Natural killer cell (primary cell): ENCODE measurements at regions not wholly inside any gene's neighbourhood (a gene's known extent, or its start where the extent isn't known, plus 50 kb on each side); places are given as distances from the start of the nearest gene placed in this dataset.

Source experiments
- ATAC-seq, 3 donors: fragments of 150-1000 bp in 2 of 3; fragments of 200-7000 bp in 1 of 3; cut with Tn5 transposase; 1 replicate in 1 of 3; 2 replicates in 2 of 3; pipeline ENCODE4 v1.10.0; 2021; ENCODE audit warnings: mild to moderate bottlenecking in 2 of 3, moderate library complexity in 2 of 3
- DNase-seq, 2 donors: peaks; one replicate each; pipeline versions ENCODE4 v3.0.0 to v3.0.0-alpha.2; 2013 to 2021; ENCODE audit warnings: mixed read lengths in 1 of 2
- H3K27ac ChIP-seq: one replicate; pipeline ENCODE4 v1.5.1; 2013; ENCODE audit warnings: mild to moderate bottlenecking, low read length
- H3K27me3 ChIP-seq: one replicate; pipeline ENCODE4 v1.6.1; 2013; ENCODE audit warnings: low read length; ENCODE audit not compliant: control insufficient read depth, insufficient read depth
- H3K36me3 ChIP-seq: one replicate; pipeline ENCODE4 v1.6.1; 2013; ENCODE audit warnings: low read length; ENCODE audit not compliant: control insufficient read depth, insufficient read depth
- H3K4me1 ChIP-seq: one replicate; pipeline ENCODE4 v1.6.1; 2013; ENCODE audit warnings: low read length; ENCODE audit not compliant: control insufficient read depth, insufficient read depth
- H3K4me3 ChIP-seq: one replicate; pipeline ENCODE4 v1.5.1; 2013; ENCODE audit warnings: low read length
- H3K9me3 ChIP-seq: one replicate; pipeline ENCODE4 v1.6.1; 2013; ENCODE audit warnings: low read length; ENCODE audit not compliant: control insufficient read depth, insufficient read depth
- H3K27ac Mint-ChIP-seq, 2 donors: one replicate each; pipeline ENCODE4 v1.8.0; 2022; ENCODE audit warnings: mild to moderate bottlenecking in 2 of 2, mixed read lengths in 2 of 2, moderate library complexity in 1 of 2
- H3K27me3 Mint-ChIP-seq, 2 donors: one replicate each; pipeline ENCODE4 v1.8.0; 2022; ENCODE audit warnings: low read depth in 2 of 2, mixed read lengths in 2 of 2
- H3K36me3 Mint-ChIP-seq: one replicate; pipeline ENCODE4 v1.8.0; 2022; ENCODE audit warnings: mixed read lengths
- H3K4me1 Mint-ChIP-seq, 2 donors: one replicate each; pipeline ENCODE4 v1.8.0; 2022; ENCODE audit warnings: mixed read lengths in 2 of 2
- H3K4me3 Mint-ChIP-seq: one replicate; pipeline ENCODE4 v1.8.0; 2022; ENCODE audit warnings: mild to moderate bottlenecking, moderate library complexity, mixed read lengths
- H3K9me3 Mint-ChIP-seq, 2 donors: one replicate each; pipeline ENCODE4 v1.8.0; 2022; ENCODE audit warnings: mixed read lengths in 2 of 2
- WGBS: methylation state at CpG from one replicate; pipeline ENCODE4 v1.1.7; 2013; ENCODE audit warnings: missing lambda C conversion rate; ENCODE audit not compliant: insufficient coverage; 5-methylcytosine and 5-hydroxymethylcytosine counted together
- intact Hi-C: fragments of 100-400 bp; cut with micrococcal nuclease; formaldehyde crosslinking; loops from one replicate; pipeline ENCODE4 v1.14.2; 2022
- TF ChIP-seq, protein P1 (sequence below): fragments of 200-600 bp; IDR thresholded peaks from one replicate; pipeline ENCODE4 v1.8.0; 2022; ENCODE audit warnings: antibody characterized with exemption

DNA sequence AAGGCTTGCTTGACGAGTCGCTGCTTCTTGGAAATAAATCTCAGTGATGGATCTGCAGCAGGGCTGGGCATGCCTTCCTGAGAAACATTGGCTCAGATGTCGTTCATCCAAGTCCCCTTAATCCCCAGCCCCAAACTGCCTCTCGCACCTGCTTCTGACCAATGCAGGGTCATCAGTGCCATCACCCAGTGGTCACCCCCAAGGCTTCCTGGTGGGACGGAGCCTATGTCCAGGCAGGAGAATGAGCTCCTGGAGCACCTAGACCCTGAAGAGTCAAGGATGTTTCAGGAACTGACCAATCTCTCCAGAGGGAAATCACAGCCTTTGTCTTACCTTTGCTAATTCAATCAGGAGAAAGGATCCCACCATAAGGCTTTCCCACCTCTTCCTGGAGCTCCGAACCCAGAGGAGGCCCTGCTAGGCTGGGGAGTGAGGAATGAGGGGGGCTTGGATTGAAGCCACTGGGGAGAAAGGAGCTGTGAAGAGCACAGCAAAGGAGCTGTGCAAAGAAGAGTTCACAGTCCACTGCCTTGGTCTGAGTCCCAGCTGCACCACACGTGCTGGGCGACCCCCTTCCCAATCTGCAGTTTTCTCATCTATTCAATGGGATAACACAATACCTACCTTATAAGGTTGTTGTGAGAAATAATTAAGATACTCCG lies 416.1 kb downstream of the NPHP4 start:
- Histone ChIP-seq H3K27ac (no peak overlapping the region), H3K9me3 (no peaks in the 10 kb centered on the region), H3K27me3 (no peaks in the 10 kb centered on the region), H3K36me3 (no peaks in the 10 kb centered on the region), H3K4me3 (no peak overlapping the region), H3K4me1 (no peaks in the 10 kb centered on the region)
- H3K27ac Mint-ChIP-seq, result no peak overlapping the region
- DNase-seq (no peak), ATAC-seq (no peak)
- peaks cover 9% of the 10 kb centered on the region in 2 donors for H3K27me3 Mint-ChIP-seq
- H3K9me3 Mint-ChIP-seq, result no peaks in the 10 kb centered on the region
- H3K36me3 Mint-ChIP-seq, result no peaks in the 10 kb centered on the region
- 86% methylated on average over 6 of the region's 9 CpGs for WGBS
- no peaks in the 10 kb centered on the region for H3K4me1 Mint-ChIP-seq
- intact Hi-C loops, result no loop called here
- TF ChIP-seq, protein P1, sequence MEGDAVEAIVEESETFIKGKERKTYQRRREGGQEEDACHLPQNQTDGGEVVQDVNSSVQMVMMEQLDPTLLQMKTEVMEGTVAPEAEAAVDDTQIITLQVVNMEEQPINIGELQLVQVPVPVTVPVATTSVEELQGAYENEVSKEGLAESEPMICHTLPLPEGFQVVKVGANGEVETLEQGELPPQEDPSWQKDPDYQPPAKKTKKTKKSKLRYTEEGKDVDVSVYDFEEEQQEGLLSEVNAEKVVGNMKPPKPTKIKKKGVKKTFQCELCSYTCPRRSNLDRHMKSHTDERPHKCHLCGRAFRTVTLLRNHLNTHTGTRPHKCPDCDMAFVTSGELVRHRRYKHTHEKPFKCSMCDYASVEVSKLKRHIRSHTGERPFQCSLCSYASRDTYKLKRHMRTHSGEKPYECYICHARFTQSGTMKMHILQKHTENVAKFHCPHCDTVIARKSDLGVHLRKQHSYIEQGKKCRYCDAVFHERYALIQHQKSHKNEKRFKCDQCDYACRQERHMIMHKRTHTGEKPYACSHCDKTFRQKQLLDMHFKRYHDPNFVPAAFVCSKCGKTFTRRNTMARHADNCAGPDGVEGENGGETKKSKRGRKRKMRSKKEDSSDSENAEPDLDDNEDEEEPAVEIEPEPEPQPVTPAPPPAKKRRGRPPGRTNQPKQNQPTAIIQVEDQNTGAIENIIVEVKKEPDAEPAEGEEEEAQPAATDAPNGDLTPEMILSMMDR, result no peak
- no peak overlapping the region for H3K4me3 Mint-ChIP-seq

DNA sequence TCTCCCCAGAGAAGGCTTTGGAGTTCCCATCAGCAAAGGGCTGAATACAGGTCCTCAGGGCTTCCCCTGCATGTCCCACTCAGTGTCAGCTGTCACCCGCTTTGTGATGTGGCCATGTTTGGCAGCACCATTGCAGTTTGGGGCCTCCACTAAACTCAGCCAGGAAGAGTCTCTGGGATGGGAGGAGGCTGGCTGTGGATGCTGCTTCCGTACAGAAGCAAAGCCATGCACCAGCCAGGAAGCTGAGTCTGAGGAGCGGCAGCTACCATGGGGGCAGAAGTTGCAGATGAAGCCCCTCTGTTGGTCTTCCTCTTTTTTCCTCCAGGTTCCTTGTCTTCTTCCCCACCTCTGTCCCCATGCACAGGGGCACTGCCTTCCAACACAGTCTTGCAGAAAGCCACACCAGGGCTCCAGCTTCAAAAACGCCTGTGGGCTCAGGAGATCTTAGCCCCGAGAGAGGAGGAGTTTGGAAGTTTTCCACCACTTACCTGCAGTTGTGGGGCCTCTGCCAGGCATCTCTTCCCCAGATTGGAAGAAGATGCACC lies 416.8 kb downstream of the NPHP4 start:
- Histone ChIP-seq H3K36me3 (no peaks in the 10 kb centered on the region), H3K4me1 (no peaks in the 10 kb centered on the region), H3K27ac (no peak overlapping the region), H3K9me3 (no peaks in the 10 kb centered on the region), H3K27me3 (no peaks in the 10 kb centered on the region), H3K4me3 (no peak overlapping the region)
- no peak for DNase-seq
- 80% methylated on average over 5 of the region's 5 CpGs for WGBS
- Mint-ChIP-seq H3K27ac (no peak overlapping the region), H3K4me1 (no peaks in the 10 kb centered on the region), H3K4me3 (no peak overlapping the region), H3K36me3 (no peaks in the 10 kb centered on the region), H3K9me3 (no peaks in the 10 kb centered on the region), H3K27me3 (peaks cover 3 to 11% of the 10 kb centered on the region in 2 donors)
- TF ChIP-seq, protein P1, result no peak
- intact Hi-C loops, result no loop called here
- ATAC-seq, result no peak

DNA sequence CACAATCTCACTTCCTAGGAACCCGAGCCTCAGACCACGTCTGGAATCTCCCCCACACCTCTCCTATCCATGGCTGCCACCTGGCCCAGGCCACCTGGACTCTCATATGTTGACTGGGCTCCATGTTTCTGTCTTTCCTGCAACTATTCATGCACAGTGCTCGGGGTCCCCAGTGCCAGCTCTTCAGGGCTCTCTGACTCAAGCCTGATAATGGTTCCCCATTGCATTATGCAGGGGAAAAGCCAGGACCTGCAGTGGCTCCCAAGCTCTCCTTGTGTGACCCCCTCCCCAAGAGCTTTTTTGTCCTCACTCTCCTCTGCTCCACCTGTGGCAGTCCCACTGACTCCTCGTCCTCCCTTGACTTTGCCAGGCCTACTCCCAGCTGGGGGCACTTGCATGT lies 417.6 kb downstream of the NPHP4 start:
- Histone ChIP-seq H3K9me3 (no peaks in the 10 kb centered on the region), H3K36me3 (no peaks in the 10 kb centered on the region), H3K4me3 (no peak overlapping the region), H3K4me1 (no peaks in the 10 kb centered on the region), H3K27me3 (no peaks in the 10 kb centered on the region), H3K27ac (no peak overlapping the region)
- TF ChIP-seq, protein P1, result no peak
- Mint-ChIP-seq H3K9me3 (no peaks in the 10 kb centered on the region), H3K4me3 (no peak overlapping the region), H3K27ac (no peak overlapping the region), H3K36me3 (no peaks in the 10 kb centered on the region), H3K4me1 (no peaks in the 10 kb centered on the region), H3K27me3 (peaks cover 0 to 11% of the 10 kb centered on the region in 2 donors)
- intact Hi-C loops, result no loop called here
- ATAC-seq (no peak), DNase-seq (no peak)
- WGBS, result 52% methylated on average over 4 of the region's 4 CpGs

DNA sequence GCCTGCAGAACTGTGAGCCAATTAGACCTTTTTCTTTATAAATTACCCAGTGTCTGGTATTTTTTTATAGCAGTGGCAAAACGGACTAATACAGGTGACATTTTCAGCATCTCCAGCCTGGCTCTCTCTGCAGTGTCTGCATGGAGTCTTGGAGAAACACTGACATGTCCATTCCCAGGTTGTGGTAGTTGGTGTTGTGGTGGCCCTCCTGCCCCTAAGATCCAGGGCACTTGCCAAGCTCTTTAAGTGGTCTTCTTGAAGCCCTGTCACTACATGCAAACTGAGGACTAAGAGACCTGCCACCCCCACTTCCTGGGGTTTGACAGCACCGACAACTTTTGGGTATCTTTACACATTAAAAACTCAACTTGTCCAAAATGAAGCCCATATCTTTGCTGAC lies 419.4 kb downstream of the NPHP4 start:
- 74% methylated on average over 2 of the region's 2 CpGs for WGBS
- Mint-ChIP-seq H3K27ac (no peak overlapping the region), H3K27me3 (peaks cover 0 to 6% of the 10 kb centered on the region in 2 donors), H3K4me3 (no peak overlapping the region), H3K36me3 (no peaks in the 10 kb centered on the region), H3K4me1 (no peaks in the 10 kb centered on the region), H3K9me3 (peaks cover 0 to 2% of the 10 kb centered on the region in 2 donors)
- intact Hi-C loops, result no loop called here
- Histone ChIP-seq H3K4me3 (no peak overlapping the region), H3K9me3 (no peaks in the 10 kb centered on the region), H3K27ac (no peak overlapping the region), H3K36me3 (no peaks in the 10 kb centered on the region), H3K27me3 (no peaks in the 10 kb centered on the region), H3K4me1 (no peaks in the 10 kb centered on the region)
- DNase-seq, result no peak
- no peak for ATAC-seq
- TF ChIP-seq, protein P1, result no peak
